HG03280 (cell line): ENCODE measurements at regions not wholly inside any gene's neighbourhood (a gene's known extent, or its start where the extent isn't known, plus 50 kb on each side); places are given as distances from the start of the nearest gene placed in this dataset.
"Not testable (repeated sequence)": the region's sequence is repeated elsewhere in the genome, so short reads cannot be mapped to it uniquely, and the experiment has no call there.

Experiments
- ATAC-seq: cut with Tn5 transposase; IDR thresholded peaks from one replicate; pipeline ENCODE4 v1.9.1; 2021; ENCODE audit warnings: mild to moderate bottlenecking, moderate library complexity; ENCODE audit not compliant: unreplicated experiment

DNA sequence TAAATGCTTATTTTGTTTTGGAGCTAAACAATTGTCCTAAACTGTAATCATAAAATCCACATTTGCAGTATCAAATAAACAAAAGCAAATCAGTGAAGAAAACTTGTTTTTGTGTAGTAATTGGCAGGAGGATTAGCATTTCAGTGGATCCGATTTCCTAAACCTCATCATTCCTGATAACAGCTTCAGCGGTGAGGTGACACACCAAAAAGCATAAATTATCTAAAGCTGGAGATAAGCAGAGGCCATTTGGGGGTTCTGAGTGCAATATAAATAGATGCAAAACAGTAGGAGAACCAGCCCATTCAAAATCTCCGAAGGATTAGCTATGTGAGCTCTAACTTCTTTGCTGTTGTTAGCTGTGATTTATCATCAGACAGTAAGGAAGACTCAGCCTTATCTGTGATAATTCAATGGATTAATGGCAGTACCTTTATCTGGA is 235.8 kb downstream of the EPHA7 start:
- ATAC-seq, result no peak

DNA sequence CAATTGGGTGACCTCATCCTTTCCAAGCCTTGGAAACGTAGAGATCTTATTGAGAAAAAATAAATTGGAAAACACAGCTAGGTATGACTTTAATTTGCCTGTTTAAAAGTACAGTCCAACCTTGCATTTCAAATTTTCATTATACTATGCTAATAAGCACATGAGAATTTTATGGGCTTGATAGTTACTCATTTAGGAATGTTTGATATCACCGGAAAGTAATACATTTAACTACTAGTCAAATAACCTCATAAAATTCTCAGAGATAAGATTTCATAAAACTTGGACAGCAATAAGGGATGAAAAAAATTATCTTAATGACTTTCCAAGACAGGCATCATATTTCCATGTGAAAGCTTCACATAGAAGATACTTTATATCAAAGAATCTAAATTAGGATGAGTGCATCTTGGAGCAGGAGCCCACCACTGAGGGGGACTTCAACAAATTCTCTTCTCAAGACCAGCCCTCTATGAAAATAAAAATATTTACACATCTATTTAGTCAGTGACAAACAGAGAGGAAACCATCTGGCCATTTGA is 236.3 kb downstream of the EPHA7 start:
- ATAC-seq, result no peak

DNA sequence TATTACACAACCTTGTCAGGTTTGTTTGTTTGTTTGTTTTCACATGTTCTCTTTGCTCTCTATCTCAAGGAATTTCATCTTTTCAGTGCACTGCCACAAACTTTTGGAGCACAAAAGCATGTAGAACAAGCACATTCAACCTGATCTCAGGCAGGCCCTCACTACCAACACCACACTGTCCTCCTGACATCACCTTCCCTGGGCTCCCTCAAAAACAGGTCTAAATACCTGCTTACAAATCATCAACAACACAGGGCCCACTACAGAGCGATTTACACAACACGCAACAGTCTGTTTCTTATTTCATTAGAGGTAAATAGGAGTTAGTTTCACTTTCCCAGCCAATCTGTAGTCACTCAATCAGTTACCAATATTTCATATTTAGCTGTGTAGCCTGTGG is 241.4 kb downstream of the EPHA7 start:
- no peak for ATAC-seq

DNA sequence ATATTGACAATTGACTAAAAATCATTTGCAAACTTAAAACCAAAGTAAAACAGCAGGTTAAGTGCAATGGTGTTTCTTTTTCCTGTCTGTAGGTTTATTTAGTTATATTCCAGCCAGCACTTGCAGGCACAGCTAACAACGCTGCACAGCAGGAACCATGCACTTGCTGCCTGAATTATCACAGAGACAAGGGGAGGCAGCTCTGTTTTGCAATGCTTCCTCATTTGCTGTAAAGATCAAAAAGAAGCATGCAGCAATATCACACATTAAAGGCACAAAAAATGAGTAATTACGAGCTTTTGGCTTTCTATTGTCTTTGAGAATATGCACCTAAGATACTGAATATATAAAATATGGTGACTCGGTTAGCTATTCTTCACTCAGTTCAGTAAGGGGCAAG is 241.9 kb downstream of the EPHA7 start:
- ATAC-seq, result no peak

DNA sequence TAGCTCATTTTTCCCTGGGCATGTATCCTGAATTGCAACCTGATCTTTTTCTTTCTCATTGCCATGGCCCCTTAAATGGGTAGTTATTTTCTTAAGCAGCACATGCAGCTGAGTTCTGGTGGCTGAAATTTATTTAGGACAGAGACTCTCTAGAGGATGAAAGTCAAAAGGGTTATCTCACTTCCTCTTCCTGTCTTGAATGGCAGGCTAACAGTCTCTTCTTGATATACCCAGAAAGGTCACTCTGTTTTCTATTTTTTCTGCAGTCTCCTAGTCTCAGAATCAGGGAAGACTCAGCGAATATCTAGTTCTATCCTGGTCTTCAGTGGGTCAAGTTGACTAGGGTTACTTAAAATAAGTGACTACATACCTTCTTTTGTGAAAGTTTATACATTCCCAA is 243.3 kb downstream of the EPHA7 start:
- peak; percentile 82 for ATAC-seq

DNA sequence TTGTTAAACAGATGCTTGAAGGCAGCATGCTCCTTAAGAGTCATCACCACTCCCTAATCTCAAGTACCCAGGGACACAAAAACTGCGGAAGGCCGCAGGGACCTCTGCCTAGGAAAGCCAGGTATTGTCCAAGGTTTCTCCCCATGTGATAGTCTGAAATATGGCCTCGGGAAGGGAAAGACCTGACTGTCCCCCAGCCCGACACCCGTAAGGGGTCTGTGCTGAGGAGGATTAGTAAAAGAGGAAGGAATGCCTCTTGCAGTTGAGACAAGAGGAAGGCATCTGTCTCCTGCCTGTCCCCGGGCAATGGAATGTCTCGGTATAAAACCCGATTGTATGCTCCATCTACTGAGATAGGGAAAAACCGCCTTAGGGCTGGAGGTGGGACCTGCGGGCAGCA is 245.8 kb downstream of the EPHA7 start:
- not testable (repeated sequence) for ATAC-seq

DNA sequence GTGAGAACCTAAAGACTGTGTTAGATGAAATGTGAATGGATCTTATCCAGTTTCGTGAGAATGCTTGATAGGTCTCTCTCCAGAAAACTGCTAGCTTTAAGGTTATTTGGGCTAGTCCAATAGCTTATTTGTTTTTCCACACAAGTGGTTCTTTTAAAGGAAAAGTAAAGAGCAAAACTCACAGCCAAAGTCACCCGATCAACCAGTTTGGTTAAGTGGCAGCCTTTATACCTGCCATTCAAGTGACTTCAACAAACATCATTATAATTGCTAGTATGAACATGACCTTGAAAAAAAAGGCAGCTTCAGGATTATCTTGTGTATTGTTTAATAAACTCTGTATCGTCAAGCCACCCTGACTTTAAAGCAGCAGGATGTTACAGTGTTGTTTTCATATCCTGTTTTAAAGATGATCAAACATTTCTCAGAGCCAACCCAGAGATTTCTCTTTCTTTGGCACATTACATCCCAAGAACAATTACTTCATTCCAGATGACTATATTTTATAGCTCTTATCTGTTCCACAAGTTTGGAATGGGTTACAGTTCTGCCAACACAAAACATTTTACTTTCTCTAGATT is 253.4 kb downstream of the EPHA7 start:
- no peak for ATAC-seq

DNA sequence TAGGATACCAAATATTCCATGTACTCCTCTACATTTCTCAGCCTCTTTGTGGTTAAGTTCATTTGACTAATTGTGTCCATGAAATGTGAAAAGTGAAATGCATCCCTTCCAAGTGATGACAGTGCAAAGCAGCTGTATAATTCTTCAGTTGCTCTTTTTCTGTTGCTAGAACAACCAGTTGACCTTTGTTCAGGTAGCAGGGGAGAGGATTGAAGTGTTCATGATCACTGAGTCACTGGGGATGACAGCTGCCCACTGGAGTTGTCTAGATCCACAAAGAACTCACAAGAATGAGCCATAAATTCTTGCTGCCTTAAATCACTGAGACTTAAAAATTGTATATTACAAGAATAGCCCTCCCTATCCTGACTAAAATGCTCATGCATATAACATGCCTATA is 254.6 kb downstream of the EPHA7 start:
- ATAC-seq, result no peak

DNA sequence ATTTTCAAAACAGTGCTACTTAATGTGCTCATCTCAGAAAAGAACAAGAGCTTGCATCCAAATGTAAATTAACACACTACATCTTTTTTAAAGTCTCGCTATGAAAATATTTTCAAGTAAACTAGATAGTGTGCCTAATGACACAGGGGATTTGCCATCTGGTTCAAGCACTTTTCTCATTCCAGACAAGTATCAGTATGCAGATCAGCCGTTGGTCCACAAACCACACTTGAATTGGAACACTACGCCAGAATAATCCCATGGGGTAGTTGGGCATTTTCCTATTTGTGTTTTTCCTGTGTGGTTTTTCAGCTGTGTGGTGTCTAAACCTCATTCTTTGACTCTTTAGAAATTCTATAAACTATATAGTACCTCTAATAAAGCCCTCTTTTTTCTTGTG is 256.2 kb downstream of the EPHA7 start:
- no peak for ATAC-seq

DNA sequence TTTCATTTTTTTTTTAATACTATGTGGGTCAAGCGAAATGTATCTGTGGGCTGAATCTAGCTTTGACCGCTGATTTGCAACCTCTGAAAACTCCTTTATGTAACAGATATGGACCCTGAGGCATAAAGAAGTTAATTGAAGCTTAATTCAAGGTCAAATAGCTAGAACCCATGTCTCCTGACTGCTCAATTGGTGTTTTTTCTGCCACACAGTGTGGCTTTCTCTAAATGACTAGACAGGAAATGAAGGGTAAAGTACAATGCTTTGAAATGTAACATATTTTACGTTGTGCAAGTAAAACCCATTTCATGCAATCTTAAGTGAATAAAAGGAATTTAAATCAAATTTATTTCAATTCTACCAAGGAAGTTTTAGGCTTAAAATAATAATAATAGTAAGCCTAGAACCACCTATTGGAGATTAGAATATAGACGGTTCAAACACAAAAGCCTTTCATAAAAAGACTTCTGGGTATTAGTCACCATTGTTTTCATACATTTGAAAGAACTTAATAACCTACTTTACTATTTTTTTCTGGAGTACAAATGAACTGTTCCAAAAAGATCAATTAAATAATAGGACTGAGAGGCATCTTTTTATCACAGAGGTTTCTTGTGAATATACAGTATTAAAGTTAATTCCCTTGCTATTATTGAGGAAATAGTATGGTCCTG is 279.8 kb downstream of the EPHA7 start:
- ATAC-seq, result no peak

DNA sequence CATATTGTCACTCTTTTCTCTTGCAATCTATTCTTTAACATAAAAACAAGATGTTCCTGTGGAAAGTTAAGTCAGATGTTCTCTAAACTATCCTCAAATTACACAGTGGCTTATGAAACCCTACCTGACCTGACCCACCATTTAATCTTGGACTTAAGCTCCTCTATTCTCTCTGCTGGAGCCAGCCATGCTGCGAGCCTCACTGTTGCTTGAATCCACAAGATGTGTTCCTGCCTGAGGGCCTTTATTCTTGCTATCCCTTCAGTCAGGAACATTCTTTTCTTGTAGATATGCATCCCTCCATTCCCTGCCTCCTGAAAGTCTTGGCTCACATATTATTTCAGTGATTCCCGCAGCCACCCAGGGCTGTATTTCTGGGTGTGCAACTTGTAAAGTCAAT is 283.2 kb downstream of the EPHA7 start:
- no peak for ATAC-seq

DNA sequence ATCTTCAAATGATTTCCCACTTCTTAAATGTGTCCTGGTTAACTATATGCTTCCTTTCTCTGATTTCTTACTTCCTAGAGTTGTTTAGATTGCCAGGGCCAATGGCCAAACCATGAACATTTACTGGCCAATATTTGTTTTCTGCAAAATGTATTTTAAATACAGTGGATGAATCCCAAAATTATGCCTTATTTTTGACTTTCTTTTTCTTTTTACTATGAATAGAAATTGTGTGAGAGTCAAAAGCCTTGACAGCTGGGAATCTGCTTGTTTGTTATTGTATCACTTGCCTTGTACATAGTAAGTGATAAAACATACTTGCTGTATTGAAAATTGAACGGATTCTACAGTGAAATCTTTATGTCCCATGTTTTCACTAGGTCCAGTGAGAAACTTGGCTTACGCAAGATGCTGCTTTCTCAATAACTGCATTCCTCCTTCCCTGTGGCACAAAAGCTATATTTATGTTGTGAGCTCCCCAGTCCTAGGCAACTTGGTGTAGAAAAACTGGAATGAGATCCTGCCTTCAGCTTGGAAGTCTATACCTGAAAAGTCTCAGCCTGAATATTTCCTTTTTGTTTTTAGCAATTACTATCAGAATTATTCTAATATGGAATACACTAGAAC is 295.2 kb downstream of the EPHA7 start:
- ATAC-seq, result no peak

DNA sequence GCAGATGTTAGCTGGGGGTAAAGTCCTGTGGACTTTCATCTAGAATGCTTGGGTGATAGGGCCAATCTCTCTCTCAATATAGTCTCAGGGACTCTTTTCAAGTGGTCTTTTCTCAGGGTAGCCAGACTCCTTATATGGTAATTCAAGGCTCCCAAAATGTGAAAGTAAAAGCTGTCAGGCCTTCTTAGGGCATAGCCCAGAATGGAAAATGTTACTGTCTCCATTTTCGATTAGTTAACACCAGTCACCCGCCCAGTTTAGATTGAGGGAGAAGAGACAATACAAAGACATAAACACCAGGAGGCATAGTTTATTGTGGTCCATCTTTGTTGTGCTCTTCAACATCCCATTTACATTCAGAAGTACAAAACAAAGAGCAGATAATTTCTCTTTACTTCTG is 295.8 kb downstream of the EPHA7 start:
- no peak for ATAC-seq

DNA sequence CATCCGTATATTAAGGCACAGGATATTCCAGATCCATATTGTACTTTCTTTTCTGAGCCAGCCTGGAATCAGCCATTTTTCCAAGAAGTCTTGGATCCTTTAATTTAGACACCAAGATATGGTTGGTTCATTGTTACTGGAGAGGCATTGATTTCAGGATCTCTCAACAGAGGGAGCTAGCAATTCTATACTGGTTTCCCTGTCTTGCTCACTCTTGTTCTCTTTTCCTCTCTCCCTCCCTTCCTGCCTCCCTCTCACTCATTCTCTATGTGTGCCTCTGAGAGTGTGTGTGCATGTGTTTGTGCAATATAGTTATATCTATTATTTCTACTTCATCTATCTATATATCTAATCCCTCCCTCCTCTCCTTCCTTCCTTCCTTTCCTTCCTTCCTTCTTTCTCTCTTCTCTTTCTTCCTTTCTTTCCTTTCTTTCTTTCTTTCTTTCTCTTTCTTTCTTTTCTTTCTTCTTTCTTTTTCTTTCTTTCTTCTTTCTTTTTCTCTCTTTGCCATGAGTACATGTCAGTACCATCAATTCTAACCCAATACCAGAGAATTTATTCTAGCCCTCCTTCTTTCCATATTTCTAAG is 299.1 kb downstream of the EPHA7 start:
- no peak for ATAC-seq

DNA sequence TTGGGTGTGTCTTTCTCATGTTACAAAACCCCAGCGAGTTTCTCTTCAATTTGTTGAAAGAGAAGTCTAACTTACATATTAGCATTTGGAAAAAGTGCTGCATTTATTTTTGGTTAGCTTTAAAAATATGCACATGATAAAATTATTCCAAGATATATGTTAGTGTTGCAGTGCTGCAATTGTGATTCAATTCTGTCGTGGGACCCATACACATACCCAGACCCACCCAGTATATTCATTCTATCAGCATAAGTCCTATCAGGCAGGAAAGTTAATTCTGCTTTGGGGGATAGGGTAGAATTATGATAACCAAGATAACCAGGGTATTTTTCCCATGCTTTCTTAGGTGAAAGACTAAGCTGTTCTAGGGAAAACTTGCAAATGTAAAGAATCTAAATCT is 313.5 kb downstream of the EPHA7 start:
- ATAC-seq, result no peak

DNA sequence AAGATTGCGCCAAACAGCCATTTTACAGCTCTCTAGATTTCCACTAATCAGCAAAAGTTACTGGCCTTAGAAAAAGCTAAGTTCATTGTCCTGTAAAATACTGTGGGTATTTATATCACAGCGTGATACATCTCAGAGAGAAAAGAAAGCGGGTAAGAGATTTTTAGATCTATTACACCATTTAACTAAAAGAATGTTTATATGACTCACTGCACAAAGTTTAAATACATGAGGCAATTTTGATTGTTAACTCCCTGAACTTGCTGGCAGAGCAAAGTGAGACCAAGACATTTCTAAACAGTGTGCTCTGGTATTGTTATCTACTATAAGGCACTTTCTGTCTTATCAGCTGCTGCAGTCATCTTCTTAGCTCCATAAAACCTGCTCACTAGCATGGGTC is 314.3 kb downstream of the EPHA7 start:
- no peak for ATAC-seq

DNA sequence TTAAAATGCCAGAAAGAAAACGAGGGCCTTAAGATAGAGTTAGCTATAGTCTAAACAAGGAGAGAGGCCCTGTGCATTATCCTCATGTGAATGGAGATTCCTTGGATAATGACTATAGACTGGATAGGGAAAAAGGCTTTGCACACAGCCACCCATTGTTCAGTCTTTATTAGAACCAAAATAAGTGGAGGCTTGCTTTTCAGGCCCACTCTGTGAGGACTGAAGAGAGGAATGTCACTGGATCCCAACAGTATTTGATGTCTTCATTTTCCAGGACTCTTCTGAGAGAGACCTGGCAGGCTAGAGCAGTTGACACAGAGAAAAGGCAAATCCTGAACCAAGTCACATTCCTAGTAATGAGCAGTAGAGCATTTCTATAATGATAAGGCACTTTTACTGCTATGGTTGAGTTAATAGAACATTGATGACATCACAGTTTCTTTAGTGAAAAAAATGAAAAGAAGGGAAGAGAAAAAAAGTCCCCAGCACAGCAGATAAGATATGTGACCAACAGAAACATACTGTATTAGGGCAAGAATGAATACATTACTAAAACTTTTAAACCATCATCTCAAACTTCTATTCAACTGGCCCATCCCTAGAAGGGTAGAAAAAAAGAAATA is 315.1 kb downstream of the EPHA7 start:
- no peak for ATAC-seq

DNA sequence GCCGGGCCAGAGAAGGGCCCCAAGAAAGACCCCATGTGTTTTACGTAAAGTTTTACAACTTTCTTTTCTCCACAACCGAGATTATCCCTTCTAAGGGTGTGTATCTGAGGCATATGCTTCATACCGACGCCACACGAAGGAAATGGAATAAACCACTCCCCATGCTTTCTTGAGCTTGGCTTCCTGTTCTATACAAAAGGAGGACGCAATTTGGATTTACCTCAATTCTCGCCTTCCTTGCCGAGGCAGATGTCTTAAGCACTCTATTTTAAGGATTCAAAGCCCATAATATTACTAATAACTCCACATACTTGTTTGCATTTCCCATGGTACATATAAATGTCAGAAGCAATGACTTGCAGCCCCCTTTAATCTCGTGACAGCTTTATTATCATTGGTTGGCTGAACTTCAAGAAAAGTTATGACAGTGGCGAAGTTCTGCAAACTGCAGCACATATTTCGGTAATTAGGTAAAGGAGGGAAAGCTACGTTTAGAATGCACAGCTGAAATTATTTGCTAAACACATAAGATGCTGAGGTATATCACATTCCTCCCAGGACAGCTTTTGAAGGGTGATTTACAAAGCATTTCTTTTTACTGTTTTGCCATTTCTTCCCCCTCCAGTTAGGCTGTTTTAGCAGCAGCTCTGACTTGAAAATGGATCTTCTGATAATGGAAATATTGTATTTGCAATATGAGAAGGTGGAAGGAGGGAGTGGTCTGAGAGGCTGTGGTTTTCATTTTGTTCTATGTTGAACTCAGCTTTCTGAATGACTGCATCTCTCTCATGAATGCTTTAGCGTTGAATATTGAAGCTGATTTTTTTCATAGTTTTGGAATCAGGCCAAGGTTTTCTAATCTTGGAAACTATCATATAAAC is 330.5 kb downstream of the EPHA7 start:
- no peak for ATAC-seq

DNA sequence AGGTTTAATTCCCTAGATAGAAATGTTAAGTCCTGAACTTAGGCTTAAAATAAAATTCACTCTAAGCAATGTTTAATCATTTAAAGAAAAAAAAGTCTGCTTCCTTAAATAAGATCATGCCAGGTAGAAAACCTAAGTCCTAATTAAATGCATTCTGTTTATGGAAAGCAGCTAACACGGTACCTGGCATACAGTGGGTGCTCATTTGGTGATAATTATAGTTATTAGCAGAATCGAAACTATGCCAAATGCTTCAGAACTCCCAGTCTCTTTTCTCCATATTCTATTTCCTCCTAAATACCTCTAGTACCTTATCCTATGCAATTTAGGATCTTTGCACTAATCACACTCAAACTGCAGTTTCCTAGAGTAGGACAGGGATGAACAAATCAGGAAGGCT is 331.8 kb downstream of the EPHA7 start:
- no peak for ATAC-seq

DNA sequence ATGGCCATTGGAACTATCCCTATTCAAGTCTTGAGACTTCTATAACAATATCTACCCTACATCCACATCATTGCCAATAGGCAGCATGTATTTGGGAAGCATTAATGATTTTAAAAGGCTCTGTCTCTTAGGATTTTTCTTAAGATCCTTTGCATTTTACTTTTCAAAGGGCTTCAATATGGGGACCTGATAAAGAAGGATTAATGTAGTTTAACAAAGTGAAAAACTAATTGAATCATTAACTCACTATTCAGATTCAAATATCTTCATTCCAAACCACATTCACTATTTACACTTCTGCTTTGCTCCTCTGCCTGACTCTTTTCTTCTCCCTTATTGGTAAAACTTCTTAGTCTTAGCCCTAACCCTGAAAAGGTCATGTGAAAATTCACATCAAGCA is 333.0 kb downstream of the EPHA7 start:
- ATAC-seq, result no peak
